ENCODE measurements at regions not wholly inside any gene's neighbourhood (a gene's known extent, or its start where the extent isn't known, plus 50 kb on each side); places are given as distances from the start of the nearest gene placed in this dataset.

- 69 to 71% methylated on average over 2 of the region's 2 CpGs for WGBS, 2 donors (ENCODE audit: low coverage in 1 of 2)
- no peaks in the 10 kb centered on the region for H3K4me1 ChIP-seq
- H3K36me3 ChIP-seq = no peaks in the 10 kb centered on the region
- intact Hi-C loops (cut with DNase I; ENCODE audit: low total_unique reads) = no loop called here
- TF ChIP-seq CTCF (IDR thresholded peaks at IDR 0.05) (no peak), POLR2A (IDR thresholded peaks at IDR 0.05) (no peak), POLR2AphosphoS5 (IDR thresholded peaks at IDR 0.05) (no peak), EP300 (IDR thresholded peaks at IDR 0.05; ENCODE audit: low read depth) (no peak)
- no peak overlapping the region for H3K27ac ChIP-seq
- no peak overlapping the region for H3K4me3 ChIP-seq
- DNase-seq = no peak
- in situ Hi-C loops (cut with MboI; ENCODE audit: low pct_ligation_motif_present in 1 of 4, low pct_unique_long_range_greater_than_20kb in 1 of 4, low sequenced_read_pairs in 3 of 4) = no loop called here
- H3K9me3 ChIP-seq = no peaks in the 10 kb centered on the region
- H3K27me3 ChIP-seq = no peaks in the 10 kb centered on the region
Measured at GRCh38 chr7:136688601-136689000, 179.9 kb upstream of the CHRM2 start.

- Histone ChIP-seq H3K36me3 (no peaks in the 10 kb centered on the region), H3K27me3 (no peaks in the 10 kb centered on the region), H3K27ac (no peak overlapping the region), H3K9me3 (no peaks in the 10 kb centered on the region), H3K4me3 (no peak overlapping the region), H3K4me1 (no peaks in the 10 kb centered on the region)
- intact Hi-C loops (cut with DNase I; ENCODE audit: low total_unique reads) (no loop called here), in situ Hi-C loops (cut with MboI; ENCODE audit: low pct_ligation_motif_present in 1 of 4, low pct_unique_long_range_greater_than_20kb in 1 of 4, low sequenced_read_pairs in 3 of 4) (no loop called here)
- WGBS, 2 donors (ENCODE audit: low coverage in 1 of 2) = 43 to 62% methylated on average over 2 of the region's 2 CpGs
- TF ChIP-seq EP300 (IDR thresholded peaks at IDR 0.05; ENCODE audit: low read depth) (no peak), CTCF (IDR thresholded peaks at IDR 0.05) (peak in 4 of 5 experiments; percentile 22 to 38 (median 32))
- no peak for DNase-seq
Measured at GRCh38 chr7:136687693-136688322, 180.6 kb upstream of the CHRM2 start.

- H3K27me3 ChIP-seq = no peaks in the 10 kb centered on the region
- 25 to 55% methylated on average over 2 to 7 of the region's 7 CpGs for WGBS, 2 donors (ENCODE audit: low coverage in 1 of 2)
- H3K4me3 ChIP-seq = no peak overlapping the region
- no peaks in the 10 kb centered on the region for H3K4me1 ChIP-seq
- TF ChIP-seq POLR2AphosphoS5 (IDR thresholded peaks at IDR 0.05) (no peak), POLR2A (IDR thresholded peaks at IDR 0.05) (no peak), CTCF (IDR thresholded peaks at IDR 0.05) (no peak), EP300 (IDR thresholded peaks at IDR 0.05; ENCODE audit: low read depth) (no peak)
- no peaks in the 10 kb centered on the region for H3K9me3 ChIP-seq
- no peak overlapping the region for H3K27ac ChIP-seq
- no peak for DNase-seq
- H3K36me3 ChIP-seq = no peaks in the 10 kb centered on the region
- intact Hi-C loops (cut with DNase I; ENCODE audit: low total_unique reads) = no loop called here
- in situ Hi-C loops (cut with MboI; ENCODE audit: low pct_ligation_motif_present in 1 of 4, low pct_unique_long_range_greater_than_20kb in 1 of 4, low sequenced_read_pairs in 3 of 4) = no loop called here
Measured at GRCh38 chr7:136685501-136686173, 182.8 kb upstream of the CHRM2 start.

GRCh38 chr7:136677471-136678365 lies 190.7 kb upstream of the CHRM2 start:
- H3K9me3 ChIP-seq = peaks cover 4 to 7% of the 10 kb centered on the region in 2 donors
- in situ Hi-C loops (cut with MboI; ENCODE audit: low pct_ligation_motif_present in 1 of 4, low pct_unique_long_range_greater_than_20kb in 1 of 4, low sequenced_read_pairs in 3 of 4) = no loop called here
- no peak for TF ChIP-seq POLR2A (IDR thresholded peaks at IDR 0.05)
- no peak for TF ChIP-seq CTCF (IDR thresholded peaks at IDR 0.05)
- TF ChIP-seq EP300 (IDR thresholded peaks at IDR 0.05; ENCODE audit: low read depth) = no peak
- no peak for TF ChIP-seq POLR2AphosphoS5 (IDR thresholded peaks at IDR 0.05)

More at GRCh38 chr7:136677471-136678365, 190.7 kb upstream of the CHRM2 start:
- H3K36me3 ChIP-seq = no peaks in the 10 kb centered on the region
- 67% methylated on average over 2 to 9 of the region's 9 CpGs for WGBS, 2 donors (ENCODE audit: low coverage in 1 of 2)
- no peak overlapping the region for H3K4me3 ChIP-seq
- DNase-seq = no peak
- intact Hi-C loops (cut with DNase I; ENCODE audit: low total_unique reads) = no loop called here
- no peak overlapping the region for H3K27ac ChIP-seq
- H3K27me3 ChIP-seq = no peaks in the 10 kb centered on the region
- H3K4me1 ChIP-seq = no peaks in the 10 kb centered on the region

All from transverse colon (tissue), 4 donors.